Mesothelial cell of epicardium (in vitro differentiated cells): ENCODE measurements at regions not wholly inside any gene's neighbourhood (a gene's known extent, or its start where the extent isn't known, plus 50 kb on each side); places are given as distances from the start of the nearest gene placed in this dataset.
"Not testable (repeated sequence)": the region's sequence is repeated elsewhere in the genome, so short reads cannot be mapped to it uniquely, and the experiment has no call there.

ENCODE experiments used
- DNase-seq, 2 experiments: peaks; one replicate each; pipeline ENCODE4 v3.0.0; 2021; ENCODE audit warnings: low spot score in 2 of 2; ENCODE audit not compliant: unreplicated experiment in 2 of 2
- H3K27ac Mint-ChIP-seq: 2 replicates; pipeline ENCODE4 v1.8.0; 2021; ENCODE audit warnings: mixed read lengths
- H3K27me3 Mint-ChIP-seq: 2 replicates; pipeline ENCODE4 v1.8.0; 2021; ENCODE audit warnings: low read depth, mixed read lengths
- H3K36me3 Mint-ChIP-seq: 2 replicates; pipeline ENCODE4 v1.8.0; 2021; ENCODE audit warnings: mixed read lengths
- H3K4me1 Mint-ChIP-seq: 2 replicates; pipeline ENCODE4 v1.8.0; 2021; ENCODE audit warnings: mixed read lengths
- H3K4me3 Mint-ChIP-seq: 2 replicates; pipeline ENCODE4 v1.8.0; 2021; ENCODE audit warnings: mild to moderate bottlenecking, moderate library complexity, mixed read lengths
- H3K9me3 Mint-ChIP-seq: 2 replicates; pipeline ENCODE4 v1.8.0; 2021; ENCODE audit warnings: mixed read lengths
- CTCF ChIP-seq: fragments of 200-600 bp; sonication (generic); IDR thresholded peaks from one replicate; pipeline ENCODE4 v1.5.0; 2021; ENCODE audit warnings: antibody characterized with exemption; ENCODE audit not compliant: unreplicated experiment

- Mint-ChIP-seq H3K4me1 (no peaks in the 10 kb centered on the region), H3K9me3 (peaks cover 18% of the 10 kb centered on the region), H3K27me3 (peaks cover 5% of the 10 kb centered on the region), H3K4me3 (no peak overlapping the region), H3K36me3 (no peaks in the 10 kb centered on the region), H3K27ac (no peak overlapping the region)
- DNase-seq = no peak
- TF ChIP-seq CTCF = no peak
Observed at GRCh38 chr3:14007006-14007405, 117.7 kb downstream of the CHCHD4 start.

- peaks cover 5% of the 10 kb centered on the region for H3K4me1 Mint-ChIP-seq
- no peaks in the 10 kb centered on the region for H3K9me3 Mint-ChIP-seq
- H3K4me3 Mint-ChIP-seq = no peak overlapping the region
- H3K27ac Mint-ChIP-seq = no peak overlapping the region
- peaks cover 2% of the 10 kb centered on the region for H3K27me3 Mint-ChIP-seq
- no peak for DNase-seq
- H3K36me3 Mint-ChIP-seq = no peaks in the 10 kb centered on the region
- no peak for TF ChIP-seq CTCF
Observed at GRCh38 chr3:14001136-14001535, 121.3 kb upstream of the WNT7A start.

- H3K9me3 Mint-ChIP-seq = peaks cover 5% of the 10 kb centered on the region
- H3K27ac Mint-ChIP-seq = no peak overlapping the region
- H3K36me3 Mint-ChIP-seq = peaks cover 2% of the 10 kb centered on the region
- no peak for TF ChIP-seq CTCF
- H3K4me1 Mint-ChIP-seq = peaks cover 5% of the 10 kb centered on the region
- no peak for DNase-seq
- no peaks in the 10 kb centered on the region for H3K27me3 Mint-ChIP-seq
- no peak overlapping the region for H3K4me3 Mint-ChIP-seq
Observed at GRCh38 chr3:14000556-14000955, 120.7 kb upstream of the WNT7A start.

GRCh38 chr3:13998831-13999230, 119.0 kb upstream of the WNT7A start:
- peaks cover 2% of the 10 kb centered on the region for H3K36me3 Mint-ChIP-seq
- peaks cover 11% of the 10 kb centered on the region for H3K9me3 Mint-ChIP-seq
- DNase-seq = no peak
- TF ChIP-seq CTCF = no peak
- no peak overlapping the region for H3K27ac Mint-ChIP-seq
- peaks cover 5% of the 10 kb centered on the region for H3K4me1 Mint-ChIP-seq
- H3K27me3 Mint-ChIP-seq = no peaks in the 10 kb centered on the region
- no peak overlapping the region for H3K4me3 Mint-ChIP-seq

- H3K9me3 Mint-ChIP-seq = peaks cover 16% of the 10 kb centered on the region
- H3K4me3 Mint-ChIP-seq, H3K36me3 Mint-ChIP-seq, H3K27ac Mint-ChIP-seq, DNase-seq, H3K4me1 Mint-ChIP-seq, H3K27me3 Mint-ChIP-seq: not testable (repeated sequence)
Observed at GRCh38 chr3:13995216-13995615, 115.3 kb upstream of the WNT7A start.

GRCh38 chr3:13988925-13989324, 109.1 kb upstream of the WNT7A start:
- H3K9me3 Mint-ChIP-seq = peaks cover 40% of the 10 kb centered on the region
- not testable (repeated sequence) for H3K27ac Mint-ChIP-seq, H3K36me3 Mint-ChIP-seq, H3K4me3 Mint-ChIP-seq, H3K27me3 Mint-ChIP-seq, DNase-seq, H3K4me1 Mint-ChIP-seq

GRCh38 chr3:13976469-13976868, 96.6 kb upstream of the WNT7A start:
- DNase-seq = no peak
- no peaks in the 10 kb centered on the region for H3K4me1 Mint-ChIP-seq
- peaks cover 36% of the 10 kb centered on the region for H3K9me3 Mint-ChIP-seq
- no peaks in the 10 kb centered on the region for H3K36me3 Mint-ChIP-seq
- no peak for TF ChIP-seq CTCF
- no peak overlapping the region for H3K27ac Mint-ChIP-seq
- H3K27me3 Mint-ChIP-seq = peaks cover 3% of the 10 kb centered on the region
- no peak overlapping the region for H3K4me3 Mint-ChIP-seq
